HUES64 (cell line): ENCODE measurements at regions not wholly inside any gene's neighbourhood (a gene's known extent, or its start where the extent isn't known, plus 50 kb on each side); places are given as distances from the start of the nearest gene placed in this dataset.

Experiments
- H3K27ac ChIP-seq: 2 replicates; pipeline ENCODE4 v1.7.0; 2013; ENCODE audit warnings: low read depth, low read length, inconsistent platforms
- H3K27me3 ChIP-seq: 2 replicates; pipeline ENCODE4 v1.6.1; 2013; ENCODE audit warnings: mild to moderate bottlenecking, low read length; ENCODE audit not compliant: insufficient read depth
- H3K36me3 ChIP-seq: 2 replicates; pipeline ENCODE4 v1.6.1; 2013; ENCODE audit warnings: mild to moderate bottlenecking, low read length; ENCODE audit not compliant: insufficient read depth
- H3K4me1 ChIP-seq: 2 replicates; pipeline ENCODE4 v1.6.1; 2013; ENCODE audit warnings: mild to moderate bottlenecking, low read length, moderate library complexity; ENCODE audit not compliant: insufficient read depth
- H3K4me3 ChIP-seq: 2 replicates; pipeline ENCODE4 v1.5.1; 2013; ENCODE audit warnings: mild to moderate bottlenecking, low read length, moderate library complexity
- H3K9ac ChIP-seq: 2 replicates; pipeline ENCODE4 v1.6.1; 2013; ENCODE audit warnings: mild to moderate bottlenecking, low read depth, low read length
- H3K9me3 ChIP-seq: 2 replicates; pipeline ENCODE4 v1.6.1; 2013; ENCODE audit warnings: low read depth, low read length; ENCODE audit not compliant: insufficient read depth
- WGBS: fragments of 150-250, 120-280 bp; methylation state at CpG from one replicate; pipeline ENCODE4 v1.1.7; 2013; ENCODE audit warnings: missing lambda C conversion rate; 5-methylcytosine and 5-hydroxymethylcytosine counted together

DNA sequence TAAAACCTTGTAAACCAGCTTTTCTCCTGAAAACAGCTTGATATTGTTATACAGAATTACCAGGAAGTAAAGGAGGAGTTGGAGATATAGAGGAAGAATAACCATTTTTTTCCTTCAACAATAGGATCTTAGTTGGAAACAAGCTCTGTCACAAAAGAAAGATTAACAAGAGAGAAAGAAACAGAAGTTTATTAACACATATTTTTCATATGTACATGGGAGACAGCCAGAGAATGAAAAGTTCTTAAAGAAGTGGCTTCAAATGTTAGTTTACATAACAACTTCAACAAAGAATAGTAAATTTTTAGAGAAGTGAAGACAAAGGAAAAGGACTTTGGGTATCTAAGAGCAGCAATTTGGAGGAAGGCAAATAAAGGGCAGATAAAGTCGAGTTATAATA lies 94.9 kb upstream of the ANKRD50 start:
- Histone ChIP-seq H3K4me1 (peaks cover 17% of the 10 kb centered on the region), H3K9ac (no peak overlapping the region), H3K9me3 (peaks cover 10% of the 10 kb centered on the region; the same call in 1 of the 2 replicates), H3K27ac (peak overlapping the region; percentile 53; the same call in 1 of the 2 replicates), H3K27me3 (no peaks in the 10 kb centered on the region), H3K36me3 (no peaks in the 10 kb centered on the region), H3K4me3 (no peak overlapping the region)
- 86% methylated on average over 1 of the region's 1 CpG for WGBS

DNA sequence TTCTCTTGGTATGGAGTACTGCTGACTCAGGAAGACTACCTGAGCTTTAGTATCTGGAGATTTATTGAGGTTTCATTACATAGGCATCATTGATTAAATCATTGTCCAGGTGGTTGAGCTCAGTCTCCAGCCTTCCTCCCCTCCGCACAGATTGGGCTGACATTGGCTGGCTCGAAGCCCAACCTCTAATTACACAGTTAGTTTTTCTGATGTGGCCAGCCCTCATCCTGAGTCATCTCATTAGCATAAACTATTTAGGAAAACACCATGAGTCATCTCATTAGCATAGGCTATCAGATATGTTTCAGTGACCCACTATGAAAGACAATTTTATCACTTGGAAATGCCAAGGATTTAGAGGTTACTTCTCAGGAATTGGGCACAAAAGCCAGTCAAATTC lies 93.9 kb upstream of the ANKRD50 start:
- WGBS = 93% methylated on average over 2 of the region's 2 CpGs
- peaks cover 17% of the 10 kb centered on the region for H3K4me1 ChIP-seq

GRCh38 chr4:124804584-124804983 lies 92.1 kb upstream of the ANKRD50 start:
- H3K27me3 ChIP-seq = no peaks in the 10 kb centered on the region
- H3K27ac ChIP-seq = no peak overlapping the region
- no peak overlapping the region for H3K4me3 ChIP-seq
- H3K36me3 ChIP-seq = no peaks in the 10 kb centered on the region
- no peak overlapping the region for H3K9ac ChIP-seq
- H3K9me3 ChIP-seq = no peaks in the 10 kb centered on the region
- H3K4me1 ChIP-seq = peaks cover 6% of the 10 kb centered on the region

More for the DNA sequence above, 93.9 kb upstream of the ANKRD50 start:
- H3K9ac ChIP-seq = no peak overlapping the region
- H3K36me3 ChIP-seq = no peaks in the 10 kb centered on the region
- H3K27ac ChIP-seq = no peak overlapping the region; the same call in 1 of the 2 replicates
- no peak overlapping the region for H3K4me3 ChIP-seq
- peaks cover 3% of the 10 kb centered on the region; the same call in 1 of the 2 replicates for H3K9me3 ChIP-seq
- no peaks in the 10 kb centered on the region for H3K27me3 ChIP-seq

GRCh38 chr4:124804041-124804440 lies 91.5 kb upstream of the ANKRD50 start:
- WGBS = 96% methylated on average over 3 of the region's 4 CpGs
- no peaks in the 10 kb centered on the region for H3K27me3 ChIP-seq
- H3K4me3 ChIP-seq = no peak overlapping the region
- no peaks in the 10 kb centered on the region for H3K9me3 ChIP-seq
- peaks cover 6% of the 10 kb centered on the region for H3K4me1 ChIP-seq
- H3K27ac ChIP-seq = no peak overlapping the region
- H3K36me3 ChIP-seq = no peaks in the 10 kb centered on the region
- H3K9ac ChIP-seq = no peak overlapping the region

DNA sequence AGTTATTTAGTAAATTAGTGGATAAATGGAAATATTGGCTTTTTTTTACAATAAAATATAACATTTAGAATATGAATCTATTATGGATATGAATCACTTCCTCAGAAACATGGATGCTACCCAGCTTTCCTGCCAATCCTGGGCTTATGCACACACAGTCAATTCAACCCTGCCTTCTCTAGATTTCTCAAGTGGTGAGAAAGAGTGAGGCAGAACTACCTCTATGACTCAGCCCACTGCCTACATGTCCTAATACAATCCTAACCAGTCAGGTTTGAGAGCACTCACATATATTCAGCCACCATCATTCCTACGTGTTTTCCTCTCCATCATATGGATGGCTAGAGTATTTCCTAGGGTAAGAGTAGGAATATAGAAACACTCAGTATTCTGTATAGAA lies 91.1 kb upstream of the ANKRD50 start:
- Histone ChIP-seq H3K36me3 (no peaks in the 10 kb centered on the region), H3K4me3 (no peak overlapping the region), H3K27me3 (no peaks in the 10 kb centered on the region), H3K9me3 (no peaks in the 10 kb centered on the region), H3K27ac (no peak overlapping the region), H3K9ac (no peak overlapping the region), H3K4me1 (peaks cover 6% of the 10 kb centered on the region)
- no CpG with 5 or more reads among the region's 1 CpG for WGBS

DNA sequence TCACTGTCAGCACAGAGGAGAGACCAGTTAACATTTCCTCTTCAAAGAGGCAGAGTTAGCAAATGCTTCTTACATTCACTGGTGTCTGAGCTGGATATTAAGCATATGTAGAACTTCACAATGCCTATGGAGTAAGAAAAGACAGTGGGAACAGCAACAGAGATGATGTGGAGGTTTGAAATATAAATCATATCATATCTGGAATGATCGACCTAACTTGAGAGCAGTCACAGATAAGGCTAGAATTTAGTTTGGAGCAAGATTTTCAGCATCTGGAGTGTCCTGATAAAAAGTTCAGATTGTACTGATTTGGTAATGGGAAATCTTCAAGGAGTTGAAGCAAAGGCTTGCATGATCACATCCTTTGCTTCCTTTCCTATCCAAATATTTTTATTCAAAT lies 90.5 kb upstream of the ANKRD50 start:
- WGBS = 93% methylated on average over 1 of the region's 1 CpG
- Histone ChIP-seq H3K9me3 (no peaks in the 10 kb centered on the region), H3K9ac (no peak overlapping the region), H3K27ac (no peak overlapping the region), H3K36me3 (no peaks in the 10 kb centered on the region), H3K4me3 (no peak overlapping the region), H3K27me3 (no peaks in the 10 kb centered on the region), H3K4me1 (peaks cover 6% of the 10 kb centered on the region)

DNA sequence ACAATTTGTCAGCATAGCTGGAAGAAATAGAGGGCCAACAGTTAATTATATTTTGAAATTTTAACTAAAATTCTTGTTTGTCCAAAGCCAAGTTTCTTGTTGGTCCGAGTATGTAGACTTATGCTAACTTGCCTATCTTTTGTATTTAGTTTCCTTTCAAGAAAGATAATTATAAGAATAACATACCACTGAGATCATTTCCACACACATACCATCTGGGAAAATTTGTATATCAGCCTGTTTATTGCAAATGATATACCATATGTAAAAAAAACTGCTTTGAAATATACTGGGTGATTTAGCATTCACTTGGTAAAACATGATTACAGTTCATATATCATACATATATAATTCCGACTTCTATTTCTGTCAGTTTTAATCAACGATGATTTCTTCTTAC lies 84.7 kb upstream of the ANKRD50 start:
- no peak overlapping the region for H3K9ac ChIP-seq
- H3K4me3 ChIP-seq = no peak overlapping the region
- H3K36me3 ChIP-seq = no peaks in the 10 kb centered on the region
- no peak overlapping the region for H3K27ac ChIP-seq
- 100% methylated on average over 1 of the region's 3 CpGs for WGBS
- H3K4me1 ChIP-seq = no peaks in the 10 kb centered on the region
- no peaks in the 10 kb centered on the region for H3K9me3 ChIP-seq
- no peaks in the 10 kb centered on the region for H3K27me3 ChIP-seq

DNA sequence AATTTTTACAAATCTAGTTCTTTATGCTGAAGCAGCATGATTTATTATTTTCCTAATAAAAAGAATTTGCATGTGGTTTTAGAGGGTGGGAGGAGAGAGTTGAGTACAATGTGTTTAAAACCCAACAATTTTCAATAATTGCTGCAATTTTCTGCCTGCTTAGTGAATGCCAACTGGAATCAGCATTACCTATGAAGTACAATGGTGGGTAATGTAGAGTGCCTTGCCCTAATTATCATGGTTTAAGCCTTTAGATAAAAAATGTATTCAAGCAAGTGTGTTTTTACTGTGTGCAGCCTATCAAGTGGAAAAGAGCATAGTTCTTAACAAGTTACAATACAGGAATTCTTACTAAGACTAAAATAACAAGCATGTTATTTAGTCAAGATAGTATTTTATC lies 77.9 kb upstream of the ANKRD50 start:
- no peaks in the 10 kb centered on the region for H3K4me1 ChIP-seq
- H3K36me3 ChIP-seq = no peaks in the 10 kb centered on the region
- no peak overlapping the region for H3K9ac ChIP-seq
- H3K4me3 ChIP-seq = no peak overlapping the region
- no peaks in the 10 kb centered on the region for H3K27me3 ChIP-seq
- H3K9me3 ChIP-seq = no peaks in the 10 kb centered on the region
- H3K27ac ChIP-seq = no peak overlapping the region

- Histone ChIP-seq H3K27me3 (no peaks in the 10 kb centered on the region), H3K27ac (no peak overlapping the region), H3K4me1 (no peaks in the 10 kb centered on the region), H3K9ac (no peak overlapping the region), H3K36me3 (no peaks in the 10 kb centered on the region), H3K4me3 (no peak overlapping the region), H3K9me3 (no peaks in the 10 kb centered on the region)
- WGBS = 100% methylated on average over 1 of the region's 2 CpGs
Measured at GRCh38 chr4:124786634-124787033, 74.1 kb upstream of the ANKRD50 start.

DNA sequence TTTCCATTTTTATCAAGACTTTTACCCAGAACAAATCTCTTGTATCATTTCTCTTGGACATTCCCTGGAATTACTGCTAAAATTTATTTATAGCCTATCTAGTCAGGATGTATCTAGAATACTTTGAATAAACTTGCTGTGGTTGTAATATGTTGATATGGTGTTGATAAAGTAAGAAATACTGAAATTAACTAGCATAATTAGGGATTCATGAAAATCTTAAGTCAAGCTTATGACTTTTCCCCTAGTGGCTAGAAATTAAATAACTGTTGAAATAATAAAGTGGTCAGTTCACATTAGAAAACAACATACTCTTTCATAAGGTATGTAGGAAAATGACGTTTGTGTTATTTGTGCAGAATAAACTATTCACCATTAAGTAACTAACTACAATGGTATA lies 73.1 kb upstream of the ANKRD50 start:
- Histone ChIP-seq H3K4me3 (no peak overlapping the region), H3K27me3 (no peaks in the 10 kb centered on the region), H3K9me3 (no peaks in the 10 kb centered on the region), H3K4me1 (no peaks in the 10 kb centered on the region), H3K9ac (no peak overlapping the region), H3K36me3 (no peaks in the 10 kb centered on the region), H3K27ac (no peak overlapping the region)
- no CpG with 5 or more reads among the region's 1 CpG for WGBS

DNA sequence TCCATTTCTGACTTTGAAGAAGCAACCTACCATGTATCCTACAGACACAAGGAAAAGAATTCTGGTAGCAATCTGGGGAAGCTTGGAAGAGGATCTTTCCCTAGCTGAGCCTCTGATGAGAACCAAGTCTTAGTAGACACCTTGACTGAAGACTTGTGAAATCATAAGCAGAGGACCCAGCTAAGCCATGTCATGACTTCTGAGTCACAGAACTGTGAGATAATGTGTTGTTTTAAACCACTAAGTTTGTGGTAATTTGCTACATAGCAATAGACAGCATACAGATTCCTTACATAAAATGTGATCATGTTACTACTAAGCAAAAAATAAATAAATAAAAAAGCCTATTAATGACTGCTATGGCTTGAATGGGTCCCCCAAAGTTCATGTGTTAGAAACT lies 71.3 kb upstream of the ANKRD50 start:
- Histone ChIP-seq H3K9ac (no peak overlapping the region), H3K4me1 (no peaks in the 10 kb centered on the region), H3K27me3 (no peaks in the 10 kb centered on the region), H3K9me3 (no peaks in the 10 kb centered on the region), H3K27ac (no peak overlapping the region), H3K4me3 (no peak overlapping the region), H3K36me3 (no peaks in the 10 kb centered on the region)

DNA sequence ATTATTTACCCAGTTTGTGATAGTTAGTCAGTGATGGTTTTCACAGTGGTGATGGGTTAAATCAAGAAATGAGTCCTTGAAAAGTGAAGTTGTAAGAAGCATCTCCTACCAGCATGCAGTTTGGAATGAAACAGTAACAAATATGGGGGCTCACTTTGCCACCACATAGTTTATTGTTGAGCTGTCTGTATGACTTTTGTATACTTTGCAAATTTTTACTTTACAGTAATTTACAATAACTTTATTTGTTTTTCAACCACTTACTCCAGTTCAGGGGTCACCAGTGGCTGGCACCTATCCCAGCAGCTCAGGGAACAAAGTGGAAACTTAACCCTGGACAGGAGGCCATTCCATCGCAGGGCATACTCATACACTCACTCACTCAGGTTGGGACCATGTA lies 64.5 kb upstream of the ANKRD50 start:
- H3K27ac ChIP-seq = no peak overlapping the region
- no peaks in the 10 kb centered on the region for H3K9me3 ChIP-seq
- H3K36me3 ChIP-seq = no peaks in the 10 kb centered on the region
- no peak overlapping the region for H3K9ac ChIP-seq
- no peak overlapping the region for H3K4me3 ChIP-seq
- H3K27me3 ChIP-seq = no peaks in the 10 kb centered on the region
- 92% methylated on average over 1 of the region's 1 CpG for WGBS
- no peaks in the 10 kb centered on the region for H3K4me1 ChIP-seq
